H1 (cell line): ENCODE measurements at regions not wholly inside any gene's neighbourhood (a gene's known extent, or its start where the extent isn't known, plus 50 kb on each side); places are given as distances from the start of the nearest gene placed in this dataset.

Experiments
- CHD7 ChIP-seq: fragments of 300-600 bp; sonication (generic); IDR thresholded peaks from 2 replicates; pipeline ENCODE4 v1.7.1; 2012; ENCODE audit warnings: low read length, moderate library complexity, mild to moderate bottlenecking, inconsistent platforms; ENCODE audit not compliant: insufficient replicate concordance
- EGR1 ChIP-seq: IDR thresholded peaks from 2 replicates; pipeline ENCODE4 v1.6.1; 2011; ENCODE audit warnings: low read depth, low read length, borderline replicate concordance
- KDM5A ChIP-seq: fragments of 200-600 bp; IDR thresholded peaks from 2 replicates; pipeline ENCODE4 v1.7.1; 2012; ENCODE audit warnings: mild to moderate bottlenecking, low read length, inconsistent platforms, mixed read lengths
- NANOG ChIP-seq: IDR thresholded peaks from 2 replicates; pipeline ENCODE4 v1.6.1; 2011; ENCODE audit warnings: low read length, low read depth, mild to moderate bottlenecking, inconsistent platforms; ENCODE audit not compliant: insufficient read depth, poor library complexity, severe bottlenecking
- PHF8 ChIP-seq: fragments of 200-600 bp; sonication (generic); conservative IDR thresholded peaks from 2 replicates; pipeline ENCODE4 v1.7.1; 2012; ENCODE audit warnings: low read depth, mild to moderate bottlenecking, inconsistent platforms, low read length, moderate library complexity
- RXRA ChIP-seq: IDR thresholded peaks from 2 replicates; pipeline ENCODE4 v1.6.1; 2011; ENCODE audit warnings: low read depth, mild to moderate bottlenecking, low read length, moderate library complexity; ENCODE audit not compliant: insufficient read depth
- SRF ChIP-seq: IDR thresholded peaks from 2 replicates; pipeline ENCODE4 v1.6.1; 2011; ENCODE audit warnings: mild to moderate bottlenecking, low read depth, low read length, moderate library complexity
- TF ChIP-seq, protein P1 (sequence below): IDR thresholded peaks from 2 replicates; pipeline ENCODE4 v1.6.1; 2011; ENCODE audit warnings: low read depth, mild to moderate bottlenecking, low read length; ENCODE audit not compliant: insufficient read depth

DNA sequence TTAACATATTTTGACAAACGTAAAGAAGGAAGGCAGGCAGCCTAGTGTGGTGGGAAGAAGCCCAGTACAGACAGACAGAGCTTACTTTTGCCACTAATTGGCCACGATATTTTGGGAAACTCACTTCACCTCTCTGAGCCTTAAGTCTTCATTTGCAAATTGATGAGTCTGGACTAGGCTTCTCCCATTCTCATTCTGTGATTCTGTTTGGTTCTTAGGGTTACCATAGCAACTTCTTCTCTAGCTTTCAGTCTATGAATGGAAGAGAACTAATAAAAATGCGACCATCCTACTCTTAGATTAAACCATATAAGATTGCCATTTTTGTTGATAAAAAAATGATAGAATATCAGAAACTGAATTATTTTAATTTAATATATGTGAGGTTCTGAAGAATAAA lies 210.5 kb downstream of the SNAPC1 start (continued):
- TF ChIP-seq CHD7 = no peak
- no peak for TF ChIP-seq EGR1
- no peak for TF ChIP-seq SRF
- no peak for TF ChIP-seq NANOG
- TF ChIP-seq KDM5A = no peak
- no peak for TF ChIP-seq RXRA
- TF ChIP-seq, protein P1, sequence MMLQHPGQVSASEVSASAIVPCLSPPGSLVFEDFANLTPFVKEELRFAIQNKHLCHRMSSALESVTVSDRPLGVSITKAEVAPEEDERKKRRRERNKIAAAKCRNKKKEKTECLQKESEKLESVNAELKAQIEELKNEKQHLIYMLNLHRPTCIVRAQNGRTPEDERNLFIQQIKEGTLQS = no peak
- TF ChIP-seq PHF8 = no peak
